ENCODE measurements at regions not wholly inside any gene's neighbourhood (a gene's known extent, or its start where the extent isn't known, plus 50 kb on each side); places are given as distances from the start of the nearest gene placed in this dataset.
"Not testable (repeated sequence)": the region's sequence is repeated elsewhere in the genome, so short reads cannot be mapped to it uniquely, and the experiment has no call there.

DNA sequence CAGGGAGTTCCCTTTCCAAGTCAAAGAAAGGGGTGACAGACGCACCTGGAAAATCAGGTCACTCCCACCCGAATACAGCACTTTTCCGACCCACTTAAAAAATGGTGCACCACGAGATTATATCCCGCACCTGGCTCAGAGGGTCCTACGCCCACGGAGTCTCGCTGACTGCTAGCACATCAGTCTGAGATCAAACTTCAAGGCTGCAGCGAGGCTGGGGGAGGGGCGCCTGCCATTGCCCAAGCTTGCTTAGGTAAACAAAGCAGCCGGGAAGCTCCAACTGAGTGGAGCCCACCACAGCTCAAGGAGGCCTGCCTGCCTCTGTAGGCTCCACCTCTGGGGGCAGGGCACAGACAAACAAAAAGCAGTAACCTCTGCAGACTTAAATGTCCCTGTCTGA lies 277.8 kb upstream of the ARHGAP42 start:
- POLR2A ChIA-PET; DNase-seq (ENCODE audit: low read depth, low spot score); CTCF ChIA-PET; H3K4me3 ChIP-seq (ENCODE audit: low read depth, low read length): not testable (repeated sequence)

DNA sequence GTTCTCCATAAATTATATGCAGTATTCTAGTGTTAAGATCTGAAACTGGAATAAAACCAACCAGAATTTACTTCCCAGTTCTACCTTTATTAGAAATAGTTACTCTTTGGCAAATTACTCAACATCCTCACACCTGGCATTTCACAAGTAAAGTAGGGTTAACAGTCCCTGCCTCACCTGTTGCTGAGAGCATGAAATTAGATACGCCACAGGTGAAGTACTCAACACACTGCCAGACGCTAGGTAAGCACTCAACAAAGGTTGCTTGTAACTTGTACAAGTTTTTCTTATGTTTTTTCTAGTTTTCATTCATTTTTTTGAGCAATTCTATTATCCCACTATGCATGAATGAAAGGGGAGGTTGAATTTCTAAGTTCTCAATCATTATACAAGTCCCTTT lies 267.6 kb upstream of the ARHGAP42 start:
- no peak overlapping the region for H3K4me3 ChIP-seq (ENCODE audit: low read depth, low read length)
- no peak for DNase-seq (ENCODE audit: low read depth, low spot score)
- TF ChIP-seq, protein P1, sequence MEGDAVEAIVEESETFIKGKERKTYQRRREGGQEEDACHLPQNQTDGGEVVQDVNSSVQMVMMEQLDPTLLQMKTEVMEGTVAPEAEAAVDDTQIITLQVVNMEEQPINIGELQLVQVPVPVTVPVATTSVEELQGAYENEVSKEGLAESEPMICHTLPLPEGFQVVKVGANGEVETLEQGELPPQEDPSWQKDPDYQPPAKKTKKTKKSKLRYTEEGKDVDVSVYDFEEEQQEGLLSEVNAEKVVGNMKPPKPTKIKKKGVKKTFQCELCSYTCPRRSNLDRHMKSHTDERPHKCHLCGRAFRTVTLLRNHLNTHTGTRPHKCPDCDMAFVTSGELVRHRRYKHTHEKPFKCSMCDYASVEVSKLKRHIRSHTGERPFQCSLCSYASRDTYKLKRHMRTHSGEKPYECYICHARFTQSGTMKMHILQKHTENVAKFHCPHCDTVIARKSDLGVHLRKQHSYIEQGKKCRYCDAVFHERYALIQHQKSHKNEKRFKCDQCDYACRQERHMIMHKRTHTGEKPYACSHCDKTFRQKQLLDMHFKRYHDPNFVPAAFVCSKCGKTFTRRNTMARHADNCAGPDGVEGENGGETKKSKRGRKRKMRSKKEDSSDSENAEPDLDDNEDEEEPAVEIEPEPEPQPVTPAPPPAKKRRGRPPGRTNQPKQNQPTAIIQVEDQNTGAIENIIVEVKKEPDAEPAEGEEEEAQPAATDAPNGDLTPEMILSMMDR (IDR thresholded peaks at IDR 0.05; ENCODE audit: insufficient read depth, low read length, missing control alignments): no peak
- ChIA-PET POLR2A (interaction anchor here (0.8 kb wide), 1 partner anchor 73 kb away, joined by 3 read pairs; no protein-coding TSS in a partner anchor), CTCF (no interaction called here)

DNA sequence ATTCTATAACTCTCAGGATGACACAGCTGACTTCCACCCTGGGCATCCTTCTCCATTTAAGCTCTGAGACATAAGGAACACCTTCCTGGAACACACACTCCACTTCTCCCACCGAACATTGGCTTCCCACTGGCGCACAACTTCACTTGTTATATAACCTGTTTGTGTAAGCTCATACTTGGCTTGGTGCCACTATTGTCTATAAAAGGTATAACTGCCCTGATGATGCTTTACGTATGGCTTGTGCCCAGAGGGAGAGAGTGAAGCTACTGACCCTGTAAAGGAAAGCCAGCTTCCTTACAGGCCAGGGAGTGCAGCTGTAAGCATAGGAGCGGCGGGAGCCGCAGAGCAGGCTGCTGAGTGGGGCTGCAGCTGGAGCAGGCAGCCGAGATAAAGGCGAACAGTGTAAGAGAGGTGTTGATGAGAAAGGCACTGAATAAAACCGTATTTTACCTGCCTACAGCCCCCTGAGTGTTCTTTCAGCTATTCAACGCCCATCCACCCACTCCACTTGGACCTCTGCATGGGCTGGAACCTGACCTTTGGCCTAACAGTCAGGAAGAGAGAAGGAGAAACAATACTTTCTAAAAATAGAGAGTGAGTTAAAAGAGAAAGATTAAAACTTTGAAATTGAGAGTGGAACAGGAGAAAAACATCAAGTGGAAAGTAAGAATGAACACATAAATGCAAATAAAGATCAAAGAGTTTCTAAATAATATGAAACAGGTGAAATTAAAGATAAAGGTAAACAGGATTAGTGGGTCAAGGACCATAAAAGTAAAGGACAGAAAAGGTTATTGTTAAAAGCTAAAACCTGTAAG lies 252.1 kb upstream of the ARHGAP42 start:
- POLR2A ChIA-PET: no interaction called here
- CTCF ChIA-PET: no interaction called here
- H3K4me3 ChIP-seq (ENCODE audit: low read depth, low read length): no peak overlapping the region
- DNase-seq (ENCODE audit: low read depth, low spot score): no peak
- TF ChIP-seq, protein P1 (IDR thresholded peaks at IDR 0.05; ENCODE audit: insufficient read depth, low read length, missing control alignments): no peak

DNA sequence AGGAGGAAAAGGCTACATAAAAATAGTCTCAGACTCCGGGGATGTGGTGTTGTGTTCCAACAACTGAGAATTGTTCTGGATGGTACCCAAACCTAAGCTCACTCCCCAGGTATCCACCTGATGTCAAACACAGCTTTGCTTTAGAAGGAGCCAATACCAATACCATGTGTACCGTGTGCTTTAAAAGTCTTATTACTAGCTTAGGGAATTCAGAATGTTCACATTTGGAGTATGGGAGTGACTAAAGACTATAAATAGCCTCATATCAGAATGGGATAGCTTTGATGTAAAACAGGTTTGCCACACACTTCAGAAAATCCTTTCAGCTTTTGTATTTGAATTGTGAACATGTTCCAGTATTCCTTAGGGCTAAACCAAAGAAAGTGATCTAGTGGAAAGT lies 248.7 kb upstream of the ARHGAP42 start:
- ChIA-PET CTCF (no interaction called here), POLR2A (no interaction called here)
- TF ChIP-seq, protein P1 (IDR thresholded peaks at IDR 0.05; ENCODE audit: insufficient read depth, low read length, missing control alignments): no peak
- DNase-seq (ENCODE audit: low read depth, low spot score): no peak
- no peak overlapping the region for H3K4me3 ChIP-seq (ENCODE audit: low read depth, low read length)

DNA sequence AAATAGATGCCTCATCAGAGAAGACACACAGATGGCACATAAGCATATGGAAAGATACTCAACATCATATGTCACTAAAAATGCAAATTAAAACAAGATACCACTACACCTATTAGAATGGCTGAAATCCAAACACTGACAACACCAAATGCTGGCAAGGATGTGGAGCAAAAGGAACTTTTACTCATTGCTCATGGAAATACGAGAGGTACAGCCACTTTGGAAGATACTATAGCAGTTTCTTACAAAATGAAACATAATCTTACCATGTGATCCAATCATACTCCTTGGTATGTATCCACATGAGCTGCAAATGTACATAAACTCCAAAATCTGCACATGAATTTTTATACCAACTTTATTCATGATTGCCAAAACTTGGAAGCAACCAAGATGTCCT lies 246.0 kb upstream of the ARHGAP42 start:
- no peak overlapping the region for H3K4me3 ChIP-seq (ENCODE audit: low read depth, low read length)
- no peak for DNase-seq (ENCODE audit: low read depth, low spot score)
- ChIA-PET POLR2A (no interaction called here), CTCF (no interaction called here)
- TF ChIP-seq, protein P1 (IDR thresholded peaks at IDR 0.05; ENCODE audit: insufficient read depth, low read length, missing control alignments): no peak

DNA sequence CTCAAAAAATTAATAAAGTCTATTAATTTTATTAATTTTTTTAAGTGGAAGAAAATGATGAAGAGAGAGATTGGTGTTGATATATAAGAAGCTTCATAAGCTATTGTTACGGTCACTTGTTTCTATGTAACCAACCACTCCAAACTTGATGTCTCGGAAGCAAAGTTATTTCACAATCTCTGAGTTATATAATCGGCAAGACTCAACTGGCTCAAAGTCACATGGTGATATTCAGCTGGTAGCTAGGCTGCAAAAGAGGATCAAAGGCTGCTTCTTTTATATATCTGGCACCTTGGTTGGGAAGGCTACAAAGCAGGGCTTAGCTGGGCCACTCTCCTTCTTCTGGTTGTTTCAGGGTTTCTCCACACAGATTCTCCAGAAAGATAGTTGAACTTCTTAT lies 245.1 kb upstream of the ARHGAP42 start:
- DNase-seq (ENCODE audit: low read depth, low spot score): no peak
- H3K4me3 ChIP-seq (ENCODE audit: low read depth, low read length): no peak overlapping the region
- TF ChIP-seq, protein P1 (IDR thresholded peaks at IDR 0.05; ENCODE audit: insufficient read depth, low read length, missing control alignments): no peak
- POLR2A ChIA-PET: no interaction called here
- CTCF ChIA-PET: no interaction called here

DNA sequence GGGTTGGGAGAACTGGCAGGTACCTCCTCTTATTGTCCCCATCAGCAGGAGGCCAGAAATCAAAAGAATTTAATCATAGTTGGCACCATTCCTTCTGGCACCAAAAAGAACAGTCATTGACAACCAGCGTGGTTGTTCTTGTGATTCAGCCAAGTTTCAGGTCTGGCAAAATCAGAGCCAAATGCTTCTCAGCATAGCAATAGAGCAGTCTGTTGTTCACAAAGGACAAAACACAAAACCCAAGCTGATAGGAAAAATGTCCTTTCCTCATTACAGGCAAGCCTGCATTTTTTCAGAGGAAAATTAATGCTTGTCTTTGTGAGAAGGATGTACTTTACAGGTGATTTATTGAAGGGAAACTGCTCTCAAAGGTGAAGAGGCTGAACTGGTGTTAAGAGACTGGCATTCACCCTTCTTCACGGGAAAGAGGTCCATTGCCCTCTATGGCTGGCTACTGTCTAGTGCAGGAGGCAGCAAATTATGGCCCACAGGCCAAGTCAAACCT lies 241.8 kb upstream of the ARHGAP42 start:
- TF ChIP-seq, protein P1 (IDR thresholded peaks at IDR 0.05; ENCODE audit: insufficient read depth, low read length, missing control alignments): no peak
- CTCF ChIA-PET: no interaction called here
- H3K4me3 ChIP-seq (ENCODE audit: low read depth, low read length): no peak overlapping the region
- POLR2A ChIA-PET: no interaction called here
- DNase-seq (ENCODE audit: low read depth, low spot score): no peak

DNA sequence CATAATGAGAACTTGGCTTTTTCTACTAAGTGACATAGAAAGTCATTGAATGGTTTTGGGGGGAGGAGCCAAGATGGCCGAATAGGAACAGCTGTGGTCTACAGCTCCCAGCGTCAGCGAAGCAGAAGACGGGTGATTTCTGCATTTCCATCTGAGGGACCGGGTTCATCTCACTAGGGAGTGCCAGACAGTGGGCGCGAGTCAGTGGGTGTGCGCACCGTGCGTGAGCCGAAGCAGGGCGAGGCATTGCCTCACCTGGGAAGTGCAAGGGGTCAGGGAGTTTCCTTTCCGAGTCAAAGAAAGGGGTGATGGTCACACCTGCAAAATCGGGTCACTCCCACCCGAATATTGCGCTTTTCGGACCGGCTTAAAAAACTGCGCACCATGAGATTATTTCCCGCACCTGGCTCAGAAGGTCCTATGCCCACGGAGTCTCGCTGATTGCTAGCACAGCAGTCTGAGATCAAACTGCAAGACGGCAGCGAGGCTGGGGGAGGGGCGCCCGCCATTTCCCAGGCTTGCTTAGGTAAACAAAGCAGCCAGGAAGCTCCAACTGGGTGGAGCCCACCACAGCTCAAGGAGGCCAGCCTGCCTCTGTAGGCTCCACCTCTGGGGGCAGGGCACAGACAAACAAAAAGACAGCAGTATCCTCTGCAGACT lies 235.2 kb upstream of the ARHGAP42 start:
- POLR2A ChIA-PET; CTCF ChIA-PET; DNase-seq (ENCODE audit: low read depth, low spot score); H3K4me3 ChIP-seq (ENCODE audit: low read depth, low read length): not testable (repeated sequence)
